Panc1 (cell line): ENCODE measurements at regions not wholly inside any gene's neighbourhood (a gene's known extent, or its start where the extent isn't known, plus 50 kb on each side); places are given as distances from the start of the nearest gene placed in this dataset.

Experiments
- CTCF ChIP-seq: fragments of 450-650 bp; IDR thresholded peaks from 2 replicates; pipeline ENCODE4 v1.5.1; 2017; ENCODE audit warnings: mild to moderate bottlenecking
- POLR2AphosphoS5 ChIP-seq: IDR thresholded peaks from 2 replicates; pipeline ENCODE4 v1.6.1; 2012; ENCODE audit warnings: mild to moderate bottlenecking, low read depth, low read length, moderate library complexity

GRCh38 chr11:119481021-119481666 is 58.2 kb upstream of the THY1 start:
- TF ChIP-seq CTCF = peak; percentile 98
- TF ChIP-seq POLR2AphosphoS5 = no peak
